ENCODE measurements at regions not wholly inside any gene's neighbourhood (a gene's known extent, or its start where the extent isn't known, plus 50 kb on each side); places are given as distances from the start of the nearest gene placed in this dataset.

DNA sequence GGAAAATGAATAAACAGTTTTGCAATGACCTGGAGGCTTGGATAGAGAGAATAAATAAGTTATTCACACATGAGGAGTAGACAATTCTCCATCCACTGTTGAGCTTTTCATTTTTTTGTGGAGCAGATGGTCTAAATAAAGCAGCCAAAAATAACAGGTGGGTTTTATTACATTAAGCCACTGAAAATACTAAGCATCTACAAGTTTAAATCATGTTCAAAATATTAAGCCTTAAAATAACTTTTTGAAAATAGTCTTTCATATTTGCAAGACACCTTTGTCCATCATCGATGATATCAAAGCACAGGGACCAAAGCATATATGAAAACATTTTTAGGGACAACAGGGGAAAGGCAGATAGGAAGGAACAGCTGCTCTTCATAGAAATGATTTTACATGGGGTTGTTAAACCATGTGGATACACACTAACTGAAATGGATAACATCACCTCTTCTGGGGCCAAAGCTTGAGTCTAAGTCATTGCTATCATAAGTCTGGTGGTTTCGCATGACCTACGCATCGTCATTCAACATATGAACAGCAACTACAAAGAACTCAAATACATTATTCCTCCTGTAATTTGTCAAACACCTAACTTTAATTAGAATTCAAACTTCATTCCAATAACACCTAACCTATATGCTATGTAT lies 197.6 kb upstream of the CHST9 start:
- Mint-ChIP-seq H3K4me3 (no peak overlapping the region), H3K27me3 (ENCODE audit: insufficient read depth, low read depth) (no peaks in the 10 kb centered on the region), H3K4me1 (peaks cover 19% of the 10 kb centered on the region), H3K27ac (no peak overlapping the region), H3K9me3 (peaks cover 2% of the 10 kb centered on the region), H3K36me3 (no peaks in the 10 kb centered on the region)
- Histone ChIP-seq H3F3A (ENCODE audit: low read depth) (no peaks in the 10 kb centered on the region), H3K9ac (no peak overlapping the region), H3K27me3 (no peaks in the 10 kb centered on the region), H3K9me3 (ENCODE audit: low read depth) (no peaks in the 10 kb centered on the region), H3K4me3 (no peak overlapping the region), H4K20me1 (ENCODE audit: low read depth) (no peaks in the 10 kb centered on the region), H3K4me1 (peaks cover 7% of the 10 kb centered on the region), H3K4me2 (no peak overlapping the region), H3K79me2 (ENCODE audit: low read depth) (no peaks in the 10 kb centered on the region), H3K36me3 (no peaks in the 10 kb centered on the region), H3K27ac (no peak overlapping the region), H2AFZ (replicated peaks) (no peak overlapping the region)
- no peak for DNase-seq (ENCODE audit: low spot score)
- TF ChIP-seq EZH2phosphoT487 (IDR thresholded peaks at IDR 0.05) (no peak), EZH2 (IDR thresholded peaks at IDR 0.05) (no peak)
- TF ChIP-seq, protein P1, sequence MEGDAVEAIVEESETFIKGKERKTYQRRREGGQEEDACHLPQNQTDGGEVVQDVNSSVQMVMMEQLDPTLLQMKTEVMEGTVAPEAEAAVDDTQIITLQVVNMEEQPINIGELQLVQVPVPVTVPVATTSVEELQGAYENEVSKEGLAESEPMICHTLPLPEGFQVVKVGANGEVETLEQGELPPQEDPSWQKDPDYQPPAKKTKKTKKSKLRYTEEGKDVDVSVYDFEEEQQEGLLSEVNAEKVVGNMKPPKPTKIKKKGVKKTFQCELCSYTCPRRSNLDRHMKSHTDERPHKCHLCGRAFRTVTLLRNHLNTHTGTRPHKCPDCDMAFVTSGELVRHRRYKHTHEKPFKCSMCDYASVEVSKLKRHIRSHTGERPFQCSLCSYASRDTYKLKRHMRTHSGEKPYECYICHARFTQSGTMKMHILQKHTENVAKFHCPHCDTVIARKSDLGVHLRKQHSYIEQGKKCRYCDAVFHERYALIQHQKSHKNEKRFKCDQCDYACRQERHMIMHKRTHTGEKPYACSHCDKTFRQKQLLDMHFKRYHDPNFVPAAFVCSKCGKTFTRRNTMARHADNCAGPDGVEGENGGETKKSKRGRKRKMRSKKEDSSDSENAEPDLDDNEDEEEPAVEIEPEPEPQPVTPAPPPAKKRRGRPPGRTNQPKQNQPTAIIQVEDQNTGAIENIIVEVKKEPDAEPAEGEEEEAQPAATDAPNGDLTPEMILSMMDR (IDR thresholded peaks at IDR 0.05), result no peak

DNA sequence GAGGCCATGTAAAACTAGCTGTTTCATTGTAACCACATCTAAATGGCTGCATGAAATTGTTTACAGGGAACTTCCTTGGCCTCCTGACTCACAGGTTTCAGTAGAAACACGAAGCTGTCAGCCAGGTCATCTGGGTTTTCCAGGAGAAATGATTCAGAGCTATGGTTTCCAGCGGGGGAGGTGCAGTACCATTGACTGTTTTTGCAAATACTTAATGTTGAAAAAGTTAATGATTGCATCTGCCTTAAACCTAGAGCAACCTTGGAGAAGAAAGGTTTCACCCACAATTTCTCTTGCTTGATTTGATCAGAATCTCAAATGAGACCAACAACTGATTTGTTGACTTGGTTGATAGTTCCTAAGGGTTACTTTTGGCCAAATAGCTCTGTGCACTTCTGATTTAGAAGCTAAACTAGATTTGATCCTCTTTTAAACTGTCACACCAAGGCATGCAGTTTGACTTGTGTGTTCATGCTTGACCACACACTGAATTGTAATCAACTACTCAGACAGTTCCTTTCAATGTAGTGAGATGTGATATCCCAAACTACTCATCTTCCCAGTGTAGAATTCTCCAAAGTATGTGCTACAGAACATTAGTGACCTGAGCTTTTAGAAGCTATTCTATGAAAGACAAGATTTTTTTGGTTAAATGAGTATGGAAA lies 193.5 kb upstream of the CHST9 start:
- Histone ChIP-seq H3K9ac (no peak overlapping the region), H3K36me3 (no peaks in the 10 kb centered on the region), H3K4me3 (no peak overlapping the region), H4K20me1 (ENCODE audit: low read depth) (no peaks in the 10 kb centered on the region), H3K4me2 (no peak overlapping the region), H2AFZ (replicated peaks) (no peak overlapping the region), H3F3A (ENCODE audit: low read depth) (no peaks in the 10 kb centered on the region), H3K79me2 (ENCODE audit: low read depth) (no peaks in the 10 kb centered on the region), H3K27me3 (no peaks in the 10 kb centered on the region), H3K9me3 (ENCODE audit: low read depth) (no peaks in the 10 kb centered on the region), H3K4me1 (peaks cover 13% of the 10 kb centered on the region), H3K27ac (no peak overlapping the region)
- TF ChIP-seq, protein P1 (IDR thresholded peaks at IDR 0.05), result no peak
- TF ChIP-seq EZH2phosphoT487 (IDR thresholded peaks at IDR 0.05), result no peak
- no peak for TF ChIP-seq EZH2 (IDR thresholded peaks at IDR 0.05)
- Mint-ChIP-seq H3K4me1 (peaks cover 38% of the 10 kb centered on the region), H3K27ac (peak overlapping the region; percentile 70), H3K36me3 (no peaks in the 10 kb centered on the region), H3K4me3 (no peak overlapping the region), H3K27me3 (ENCODE audit: insufficient read depth, low read depth) (no peaks in the 10 kb centered on the region), H3K9me3 (no peaks in the 10 kb centered on the region)
- no peak for DNase-seq (ENCODE audit: low spot score)

DNA sequence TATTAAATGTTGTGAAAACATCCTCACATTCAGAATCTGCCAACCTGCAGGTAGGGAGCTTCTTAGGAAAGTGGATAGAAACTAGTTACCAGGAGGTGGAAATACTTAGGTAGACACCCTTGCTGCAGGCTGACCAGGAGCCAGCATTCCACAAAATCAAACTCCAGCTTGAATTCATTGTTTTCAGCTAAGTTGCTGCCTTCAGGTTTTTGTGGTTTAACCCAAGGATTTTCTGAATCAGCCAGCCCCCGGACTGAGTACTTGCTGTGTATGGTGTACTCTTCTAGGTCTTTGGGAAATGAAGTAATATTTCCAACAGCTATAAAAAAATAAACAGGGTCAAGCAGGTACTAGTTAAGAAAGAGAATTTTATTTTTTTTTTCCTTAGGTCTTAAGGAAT lies 192.1 kb upstream of the CHST9 start:
- TF ChIP-seq EZH2 (IDR thresholded peaks at IDR 0.05) (no peak), EZH2phosphoT487 (IDR thresholded peaks at IDR 0.05) (no peak)
- TF ChIP-seq, protein P1 (IDR thresholded peaks at IDR 0.05), result no peak
- Mint-ChIP-seq H3K36me3 (no peaks in the 10 kb centered on the region), H3K27ac (no peak overlapping the region), H3K9me3 (no peaks in the 10 kb centered on the region), H3K27me3 (ENCODE audit: insufficient read depth, low read depth) (no peaks in the 10 kb centered on the region), H3K4me1 (peaks cover 38% of the 10 kb centered on the region), H3K4me3 (no peak overlapping the region)
- H3K36me3 ChIP-seq, result no peaks in the 10 kb centered on the region
- H3K4me1 ChIP-seq, result peaks cover 13% of the 10 kb centered on the region
- no peak overlapping the region for H3K4me3 ChIP-seq
- no peak overlapping the region for H3K27ac ChIP-seq
- DNase-seq (ENCODE audit: low spot score), result no peak
- no peak overlapping the region for H2AFZ ChIP-seq (replicated peaks)
- H3K4me2 ChIP-seq, result no peak overlapping the region
- no peaks in the 10 kb centered on the region for H3F3A ChIP-seq (ENCODE audit: low read depth)
- H3K9me3 ChIP-seq (ENCODE audit: low read depth), result no peaks in the 10 kb centered on the region
- no peaks in the 10 kb centered on the region for H4K20me1 ChIP-seq (ENCODE audit: low read depth)
- H3K27me3 ChIP-seq, result no peaks in the 10 kb centered on the region
- H3K79me2 ChIP-seq (ENCODE audit: low read depth), result no peaks in the 10 kb centered on the region
- H3K9ac ChIP-seq, result no peak overlapping the region
